SU-DHL-6 (cell line): ENCODE measurements at regions not wholly inside any gene's neighbourhood (a gene's known extent, or its start where the extent isn't known, plus 50 kb on each side); places are given as distances from the start of the nearest gene placed in this dataset.
"Not testable (repeated sequence)": the region's sequence is repeated elsewhere in the genome, so short reads cannot be mapped to it uniquely, and the experiment has no call there.

Source experiments
- CTCF ChIP-seq: fragments of 200-600 bp; sonication (generic); IDR thresholded peaks from one replicate; pipeline ENCODE4 v1.5.1; 2017; ENCODE audit warnings: antibody characterized with exemption, mild to moderate bottlenecking, low read length, moderate library complexity; ENCODE audit not compliant: insufficient read depth, poor library complexity, severe bottlenecking
- EZH2phosphoT487 ChIP-seq: fragments of 200-600 bp; sonication (generic), shearing (Covaris generic); conservative IDR thresholded peaks from 2 replicates; pipeline ENCODE4 v1.6.1; 2018; ENCODE audit warnings: mild to moderate bottlenecking, antibody characterized with exemption, low read length, moderate library complexity, mixed read lengths

- not testable (repeated sequence) for TF ChIP-seq CTCF, EZH2phosphoT487
These were observed 115.1 kb upstream of the PRKX start for GRCh38 chrX:3828378-3829040.
